Fibroblast of lung (primary cell): ENCODE measurements at regions not wholly inside any gene's neighbourhood (a gene's known extent, or its start where the extent isn't known, plus 50 kb on each side); places are given as distances from the start of the nearest gene placed in this dataset.

Experiments
- EZH2 ChIP-seq: IDR thresholded peaks from 2 replicates; pipeline ENCODE4 v1.5.1; 2012; ENCODE audit warnings: low read length, control low read depth, mild to moderate bottlenecking; ENCODE audit errors: missing control alignments
- TF ChIP-seq, protein P1 (sequence below), 2 donors: IDR thresholded peaks in 1 of 2; conservative IDR thresholded peaks in 1 of 2; 1 replicate in 1 of 2; 2 replicates in 1 of 2; pipeline ENCODE4 v1.5.1; 2011 to 2012; ENCODE audit warnings: low read length in 2 of 2, control low read depth in 1 of 2, inconsistent platforms in 1 of 2, low read depth in 1 of 2, mild to moderate bottlenecking in 1 of 2

DNA sequence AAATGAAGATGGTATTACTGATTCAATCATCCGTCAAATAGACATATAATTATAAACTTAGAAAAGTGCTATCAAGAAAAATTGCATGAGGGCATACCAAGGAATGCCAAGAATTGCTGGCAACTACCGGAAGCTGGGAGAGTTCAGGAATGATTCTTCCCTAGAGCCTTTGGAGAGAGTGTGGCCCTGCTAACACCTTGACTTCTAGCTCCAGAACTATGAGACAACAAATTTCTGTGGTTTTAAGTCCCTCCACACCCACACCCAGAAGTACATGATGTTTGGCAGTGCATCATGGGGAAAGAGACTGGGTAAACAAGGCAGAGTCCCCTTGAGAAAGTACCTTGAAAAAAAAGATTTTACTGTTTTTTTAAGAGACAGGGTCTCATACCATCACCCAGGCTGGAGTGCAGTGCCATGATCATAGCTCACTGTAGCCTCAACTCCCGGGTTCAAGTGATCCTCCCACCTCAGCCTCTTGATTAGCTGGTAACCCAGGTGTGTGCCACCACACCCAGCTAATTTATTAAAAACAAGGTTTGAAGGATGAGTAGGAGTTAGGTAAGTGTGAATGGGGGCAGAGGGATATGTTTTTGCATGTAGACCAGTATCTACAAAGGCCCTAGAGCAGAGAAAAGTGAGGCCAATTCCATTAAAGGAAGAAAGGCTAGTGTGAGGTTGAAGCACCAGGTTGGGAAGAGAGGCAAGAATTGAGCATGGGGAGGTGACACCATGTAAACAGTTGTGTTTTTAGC is 53.1 kb downstream of the GSX2 start:
- no peak for TF ChIP-seq EZH2
- TF ChIP-seq, protein P1, sequence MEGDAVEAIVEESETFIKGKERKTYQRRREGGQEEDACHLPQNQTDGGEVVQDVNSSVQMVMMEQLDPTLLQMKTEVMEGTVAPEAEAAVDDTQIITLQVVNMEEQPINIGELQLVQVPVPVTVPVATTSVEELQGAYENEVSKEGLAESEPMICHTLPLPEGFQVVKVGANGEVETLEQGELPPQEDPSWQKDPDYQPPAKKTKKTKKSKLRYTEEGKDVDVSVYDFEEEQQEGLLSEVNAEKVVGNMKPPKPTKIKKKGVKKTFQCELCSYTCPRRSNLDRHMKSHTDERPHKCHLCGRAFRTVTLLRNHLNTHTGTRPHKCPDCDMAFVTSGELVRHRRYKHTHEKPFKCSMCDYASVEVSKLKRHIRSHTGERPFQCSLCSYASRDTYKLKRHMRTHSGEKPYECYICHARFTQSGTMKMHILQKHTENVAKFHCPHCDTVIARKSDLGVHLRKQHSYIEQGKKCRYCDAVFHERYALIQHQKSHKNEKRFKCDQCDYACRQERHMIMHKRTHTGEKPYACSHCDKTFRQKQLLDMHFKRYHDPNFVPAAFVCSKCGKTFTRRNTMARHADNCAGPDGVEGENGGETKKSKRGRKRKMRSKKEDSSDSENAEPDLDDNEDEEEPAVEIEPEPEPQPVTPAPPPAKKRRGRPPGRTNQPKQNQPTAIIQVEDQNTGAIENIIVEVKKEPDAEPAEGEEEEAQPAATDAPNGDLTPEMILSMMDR (conservative IDR thresholded peaks at IDR 0.05 in 1 of 2, IDR thresholded peaks at IDR 0.05 in 1 of 2; ENCODE audit: low read depth in 1 of 2, low read length in 2 of 2): no peak
